NOMO-1 (cell line): ENCODE measurements at regions not wholly inside any gene's neighbourhood (a gene's known extent, or its start where the extent isn't known, plus 50 kb on each side); places are given as distances from the start of the nearest gene placed in this dataset.

Source experiments
- DNase-seq, 2 experiments: peaks; one replicate each; lab custom pipeline; 2025; ENCODE audit not compliant: unreplicated experiment in 2 of 2; lab: John Stamatoyannopoulos, UW

GRCh38 chr18:24771300-24771699, 310.9 kb downstream of the HRH4 start:
- no peak for DNase-seq

- DNase-seq, result no peak
These were observed 312.7 kb downstream of the HRH4 start for GRCh38 chr18:24773101-24773500.

GRCh38 chr18:24776019-24776418, 315.6 kb downstream of the HRH4 start:
- DNase-seq, result no peak

- no peak for DNase-seq
These were observed 318.5 kb downstream of the HRH4 start for GRCh38 chr18:24778810-24779418.

- no peak for DNase-seq
These were observed 322.1 kb downstream of the HRH4 start for GRCh38 chr18:24782566-24782965.

- DNase-seq, result no peak
These were observed 324.6 kb downstream of the HRH4 start for GRCh38 chr18:24785019-24785418.

- no peak for DNase-seq
These were observed 325.6 kb downstream of the HRH4 start for GRCh38 chr18:24786027-24786426.

GRCh38 chr18:24790347-24790746, 329.9 kb downstream of the HRH4 start:
- DNase-seq, result no peak

GRCh38 chr18:24791751-24792545, 331.5 kb downstream of the HRH4 start:
- no peak for DNase-seq

GRCh38 chr18:24793742-24794141, 333.3 kb downstream of the HRH4 start:
- DNase-seq, result no peak

- DNase-seq, result no peak
These were observed 334.7 kb downstream of the HRH4 start for GRCh38 chr18:24795129-24795528.

GRCh38 chr18:24797981-24798380, 337.5 kb downstream of the HRH4 start:
- DNase-seq, result no peak

GRCh38 chr18:24799176-24799575, 338.7 kb downstream of the HRH4 start:
- DNase-seq, result peak in 1 of 2 experiments; percentile 0

- DNase-seq, result no peak
These were observed 339.3 kb downstream of the HRH4 start for GRCh38 chr18:24799720-24800119.

- DNase-seq, result no peak
These were observed 340.6 kb downstream of the HRH4 start for GRCh38 chr18:24801001-24801400.

GRCh38 chr18:24802456-24802855, 342.0 kb downstream of the HRH4 start:
- no peak for DNase-seq

GRCh38 chr18:24805156-24805555, 344.7 kb downstream of the HRH4 start:
- DNase-seq, result no peak

- no peak for DNase-seq
These were observed 348.9 kb downstream of the HRH4 start for GRCh38 chr18:24809173-24809950.

- no peak for DNase-seq
These were observed 350.3 kb downstream of the HRH4 start for GRCh38 chr18:24810561-24811305.

GRCh38 chr18:24811950-24812681, 351.7 kb downstream of the HRH4 start:
- no peak for DNase-seq
